ENCODE measurements at regions not wholly inside any gene's neighbourhood (a gene's known extent, or its start where the extent isn't known, plus 50 kb on each side); places are given as distances from the start of the nearest gene placed in this dataset.

DNA sequence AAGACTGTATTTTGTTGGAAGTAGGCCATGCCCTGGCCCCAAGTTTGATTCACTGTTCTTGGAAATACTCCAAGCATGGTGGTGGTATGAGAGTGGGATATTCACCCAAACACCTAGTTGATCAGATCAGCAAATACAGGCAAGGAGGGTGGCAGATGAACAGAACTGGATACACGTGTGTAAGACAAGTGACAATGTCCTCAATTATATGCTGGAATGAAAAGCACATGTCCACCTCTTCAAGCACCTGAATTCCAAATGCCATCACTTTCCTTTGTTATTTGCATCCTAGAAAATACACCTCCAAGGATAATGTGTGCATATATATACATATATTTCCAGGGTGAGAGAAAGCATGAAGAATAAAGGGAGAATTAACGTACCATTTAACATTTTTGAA, 131.8 kb upstream of the ZEB1 start:
- TF ChIP-seq, protein P1, sequence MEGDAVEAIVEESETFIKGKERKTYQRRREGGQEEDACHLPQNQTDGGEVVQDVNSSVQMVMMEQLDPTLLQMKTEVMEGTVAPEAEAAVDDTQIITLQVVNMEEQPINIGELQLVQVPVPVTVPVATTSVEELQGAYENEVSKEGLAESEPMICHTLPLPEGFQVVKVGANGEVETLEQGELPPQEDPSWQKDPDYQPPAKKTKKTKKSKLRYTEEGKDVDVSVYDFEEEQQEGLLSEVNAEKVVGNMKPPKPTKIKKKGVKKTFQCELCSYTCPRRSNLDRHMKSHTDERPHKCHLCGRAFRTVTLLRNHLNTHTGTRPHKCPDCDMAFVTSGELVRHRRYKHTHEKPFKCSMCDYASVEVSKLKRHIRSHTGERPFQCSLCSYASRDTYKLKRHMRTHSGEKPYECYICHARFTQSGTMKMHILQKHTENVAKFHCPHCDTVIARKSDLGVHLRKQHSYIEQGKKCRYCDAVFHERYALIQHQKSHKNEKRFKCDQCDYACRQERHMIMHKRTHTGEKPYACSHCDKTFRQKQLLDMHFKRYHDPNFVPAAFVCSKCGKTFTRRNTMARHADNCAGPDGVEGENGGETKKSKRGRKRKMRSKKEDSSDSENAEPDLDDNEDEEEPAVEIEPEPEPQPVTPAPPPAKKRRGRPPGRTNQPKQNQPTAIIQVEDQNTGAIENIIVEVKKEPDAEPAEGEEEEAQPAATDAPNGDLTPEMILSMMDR (IDR thresholded peaks at IDR 0.05; ENCODE audit: control insufficient read depth, insufficient read depth, low read depth, low read length, missing control alignments), result no peak
- no peak for DNase-seq (ENCODE audit: low read depth)
- no peak overlapping the region for H3K4me3 ChIP-seq (ENCODE audit: control insufficient read depth, low read depth, low read length)

DNA sequence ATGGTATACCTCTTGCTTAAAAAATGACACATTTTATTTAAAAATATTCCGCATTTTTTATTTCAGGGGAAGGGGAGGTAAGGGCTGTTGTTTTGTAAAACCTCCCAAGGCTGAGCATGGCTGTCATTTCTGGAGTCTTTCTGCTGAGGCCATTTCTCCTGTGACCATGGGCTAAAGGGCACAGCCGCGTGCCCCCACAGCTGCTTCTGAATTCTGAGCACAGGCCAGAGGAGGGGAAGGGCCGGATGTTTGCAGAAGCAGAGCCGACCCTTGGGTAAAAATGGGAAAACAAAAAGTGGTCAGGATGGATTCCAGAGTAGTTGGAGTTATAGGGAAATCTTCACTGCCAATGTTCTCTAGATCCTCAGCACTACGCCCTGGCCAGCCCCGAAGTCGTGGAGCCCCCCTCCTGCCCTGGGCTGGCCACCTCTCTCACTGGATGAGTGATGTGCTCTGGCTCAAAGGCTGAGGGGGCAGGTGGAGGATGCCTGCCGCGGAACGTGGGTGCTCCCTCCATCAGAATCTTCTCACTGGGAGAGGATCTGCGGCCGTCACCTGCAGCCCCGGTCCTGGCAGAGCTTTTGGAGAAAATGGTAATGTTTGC, 131.3 kb upstream of the ZEB1 start:
- TF ChIP-seq, protein P1 (IDR thresholded peaks at IDR 0.05; ENCODE audit: control insufficient read depth, insufficient read depth, low read depth, low read length, missing control alignments), result no peak
- DNase-seq (ENCODE audit: low read depth), result no peak
- H3K4me3 ChIP-seq (ENCODE audit: control insufficient read depth, low read depth, low read length), result no peak overlapping the region

DNA sequence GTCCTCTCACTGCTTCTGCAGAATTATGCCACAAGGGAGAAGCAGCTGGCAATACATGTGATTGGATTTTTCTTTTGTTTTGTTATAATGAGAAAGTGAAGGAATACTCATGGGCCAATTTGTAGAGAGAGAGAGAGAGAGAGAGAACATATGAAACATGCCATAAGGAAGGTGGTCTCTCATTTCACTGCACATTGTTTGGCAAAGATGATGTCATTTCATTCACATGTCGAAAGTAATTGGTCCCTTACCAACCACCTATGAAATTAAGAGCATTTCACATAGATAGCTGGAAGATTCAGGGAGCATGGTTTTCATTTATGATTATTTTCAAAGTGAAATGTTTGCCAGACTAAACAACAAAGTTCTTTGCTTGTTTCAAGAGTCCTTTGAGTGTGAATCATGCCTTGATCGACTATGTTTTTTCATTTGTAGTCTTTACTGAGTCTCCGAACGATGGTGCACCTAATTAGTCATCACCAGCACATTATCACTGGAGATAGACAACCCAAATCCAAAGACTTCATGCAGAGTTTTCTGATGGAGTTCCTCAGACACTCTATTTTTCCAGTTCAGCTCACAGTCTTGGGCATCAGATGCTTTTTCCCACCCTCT, 130.1 kb upstream of the ZEB1 start:
- H3K4me3 ChIP-seq (ENCODE audit: control insufficient read depth, low read depth, low read length), result no peak overlapping the region
- TF ChIP-seq, protein P1 (IDR thresholded peaks at IDR 0.05; ENCODE audit: control insufficient read depth, insufficient read depth, low read depth, low read length, missing control alignments), result no peak
- DNase-seq (ENCODE audit: low read depth), result no peak

DNA sequence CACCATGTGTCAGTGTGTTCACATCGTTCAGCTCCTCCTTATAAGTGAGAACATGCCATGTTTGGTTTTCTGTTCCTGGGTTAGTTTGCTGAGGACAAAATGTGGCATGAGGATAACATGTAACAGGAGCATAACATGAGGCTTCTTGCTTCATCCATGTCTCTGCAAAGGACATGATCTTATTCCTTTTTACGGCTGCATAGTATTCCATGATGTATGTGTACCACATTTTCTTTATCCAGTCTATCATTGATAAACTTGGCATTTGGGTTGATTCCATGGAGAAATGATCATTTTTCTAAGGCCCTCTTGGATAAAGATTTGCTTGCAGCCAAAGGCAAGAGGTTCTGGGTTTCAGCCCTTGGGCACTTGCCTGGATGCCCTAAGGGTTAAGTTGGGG, 128.5 kb upstream of the ZEB1 start:
- H3K4me3 ChIP-seq (ENCODE audit: control insufficient read depth, low read depth, low read length), result no peak overlapping the region
- DNase-seq (ENCODE audit: low read depth), result no peak
- TF ChIP-seq, protein P1 (IDR thresholded peaks at IDR 0.05; ENCODE audit: control insufficient read depth, insufficient read depth, low read depth, low read length, missing control alignments), result no peak

DNA sequence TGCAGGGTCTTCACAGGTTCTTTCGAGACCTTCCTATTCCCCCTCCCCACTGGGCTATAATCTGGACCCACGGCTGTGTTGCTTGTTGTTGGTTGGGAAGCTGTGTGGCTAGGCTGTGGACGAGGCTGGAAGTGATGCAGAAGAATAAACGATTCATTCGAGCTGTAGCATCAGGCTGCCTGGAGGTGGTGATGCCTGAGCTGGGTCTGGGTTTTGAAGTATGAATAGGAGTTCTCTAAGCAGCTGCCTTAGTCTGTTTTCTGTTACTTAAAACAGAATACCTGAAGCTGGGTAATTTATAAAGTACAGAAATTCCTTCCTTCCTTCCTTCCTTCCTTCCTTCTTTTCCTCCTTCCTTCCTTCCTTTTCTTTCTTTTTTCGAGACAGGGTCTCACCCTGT, 126.5 kb upstream of the ZEB1 start:
- H3K4me3 ChIP-seq (ENCODE audit: control insufficient read depth, low read depth, low read length), result no peak overlapping the region
- TF ChIP-seq, protein P1 (IDR thresholded peaks at IDR 0.05; ENCODE audit: control insufficient read depth, insufficient read depth, low read depth, low read length, missing control alignments), result no peak
- no peak for DNase-seq (ENCODE audit: low read depth)

DNA sequence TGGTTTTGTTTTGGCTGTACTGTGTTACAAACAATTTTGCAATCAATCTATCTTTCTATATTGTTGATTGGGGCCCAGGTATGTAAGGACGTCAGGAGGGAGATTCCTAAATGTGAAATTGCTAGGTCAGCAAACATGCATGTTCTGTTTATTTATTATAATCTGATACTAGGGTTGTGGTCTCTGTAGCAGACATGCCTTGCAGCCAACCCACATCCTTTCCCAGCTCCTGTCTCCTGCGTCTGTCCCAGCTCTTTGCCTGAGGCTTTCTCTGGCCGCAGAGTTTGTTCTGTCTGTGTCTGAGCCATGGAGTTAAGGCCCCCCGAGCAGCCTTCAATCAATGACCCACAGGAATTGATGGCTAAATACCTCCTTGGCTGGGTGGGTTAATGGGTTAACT, 124.0 kb upstream of the ZEB1 start:
- DNase-seq (ENCODE audit: low read depth), result no peak
- no peak overlapping the region for H3K4me3 ChIP-seq (ENCODE audit: control insufficient read depth, low read depth, low read length)
- TF ChIP-seq, protein P1 (IDR thresholded peaks at IDR 0.05; ENCODE audit: control insufficient read depth, insufficient read depth, low read depth, low read length, missing control alignments), result no peak
